ENCODE measurements at regions not wholly inside any gene's neighbourhood (a gene's known extent, or its start where the extent isn't known, plus 50 kb on each side); places are given as distances from the start of the nearest gene placed in this dataset.

- no peak for DNase-seq (ENCODE audit: low spot score)
- no peak overlapping the region for H3K4me3 ChIP-seq
- H3K27ac ChIP-seq = no peak overlapping the region
- no peak for TF ChIP-seq CTCF (IDR thresholded peaks at IDR 0.05)
These were observed 342.3 kb upstream of the EPHA4 start for GRCh38 chr2:221914334-221914880.

- TF ChIP-seq CTCF (IDR thresholded peaks at IDR 0.05) = no peak
- no peak for DNase-seq (ENCODE audit: low spot score)
- Histone ChIP-seq H3K4me3 (no peak overlapping the region), H3K27ac (no peak overlapping the region)
These were observed 339.8 kb upstream of the EPHA4 start for GRCh38 chr2:221911890-221912289.

GRCh38 chr2:221911321-221911720, 339.2 kb upstream of the EPHA4 start:
- no peak for TF ChIP-seq CTCF (IDR thresholded peaks at IDR 0.05)

GRCh38 chr2:221908518-221908917, 336.4 kb upstream of the EPHA4 start:
- H3K27ac ChIP-seq = no peak overlapping the region

More at GRCh38 chr2:221911321-221911720, 339.2 kb upstream of the EPHA4 start:
- DNase-seq (ENCODE audit: low spot score) = no peak
- H3K4me3 ChIP-seq = no peak overlapping the region
- no peak overlapping the region for H3K27ac ChIP-seq

GRCh38 chr2:221897718-221898117, 325.6 kb upstream of the EPHA4 start:
- TF ChIP-seq CTCF (IDR thresholded peaks at IDR 0.05) = no peak
- Histone ChIP-seq H3K27ac (no peak overlapping the region), H3K4me3 (no peak overlapping the region)
- no peak for DNase-seq (ENCODE audit: low spot score)

More at GRCh38 chr2:221908518-221908917, 336.4 kb upstream of the EPHA4 start:
- no peak for DNase-seq (ENCODE audit: low spot score)
- H3K4me3 ChIP-seq = no peak overlapping the region
- no peak for TF ChIP-seq CTCF (IDR thresholded peaks at IDR 0.05)

GRCh38 chr2:221896505-221897151, 324.5 kb upstream of the EPHA4 start:
- Histone ChIP-seq H3K27ac (peak overlapping the region in 1 of 2 donors; percentile 21), H3K4me3 (peak overlapping the region; percentile 40)
- DNase-seq (ENCODE audit: low spot score) = no peak
- TF ChIP-seq CTCF (IDR thresholded peaks at IDR 0.05) = no peak

All from coronary artery (tissue), 2 donors.